GM06990 (cell line): ENCODE measurements at regions not wholly inside any gene's neighbourhood (a gene's known extent, or its start where the extent isn't known, plus 50 kb on each side); places are given as distances from the start of the nearest gene placed in this dataset.
A peak's percentile ranks its signal among the peaks of the same experiment; 100 is the strongest.

Experiments used
- DNase-seq: peaks from one replicate; pipeline ENCODE4 v3.0.0-alpha.2; 2011; ENCODE audit not compliant: insufficient read length; ENCODE audit errors: extremely low read depth
- H3K27me3 ChIP-seq: replicated peaks from 2 replicates; pipeline ENCODE4 v1.6.0; 2011; ENCODE audit warnings: low read length; ENCODE audit not compliant: control insufficient read depth, insufficient read depth
- H3K36me3 ChIP-seq: 2 replicates; pipeline ENCODE4 v1.5.1; 2011; ENCODE audit warnings: low read length; ENCODE audit not compliant: control insufficient read depth, insufficient read depth
- H3K4me3 ChIP-seq: replicated peaks from 2 replicates; pipeline ENCODE4 v1.5.1; 2011; ENCODE audit warnings: low read depth, mild to moderate bottlenecking, control low read depth, low read length
- TF ChIP-seq, protein P1 (sequence below): IDR thresholded peaks from 2 replicates; pipeline ENCODE4 v1.5.1; 2011; ENCODE audit warnings: low read length, control low read depth, mild to moderate bottlenecking, inconsistent platforms; ENCODE audit not compliant: insufficient read depth, poor library complexity, severe bottlenecking

DNA sequence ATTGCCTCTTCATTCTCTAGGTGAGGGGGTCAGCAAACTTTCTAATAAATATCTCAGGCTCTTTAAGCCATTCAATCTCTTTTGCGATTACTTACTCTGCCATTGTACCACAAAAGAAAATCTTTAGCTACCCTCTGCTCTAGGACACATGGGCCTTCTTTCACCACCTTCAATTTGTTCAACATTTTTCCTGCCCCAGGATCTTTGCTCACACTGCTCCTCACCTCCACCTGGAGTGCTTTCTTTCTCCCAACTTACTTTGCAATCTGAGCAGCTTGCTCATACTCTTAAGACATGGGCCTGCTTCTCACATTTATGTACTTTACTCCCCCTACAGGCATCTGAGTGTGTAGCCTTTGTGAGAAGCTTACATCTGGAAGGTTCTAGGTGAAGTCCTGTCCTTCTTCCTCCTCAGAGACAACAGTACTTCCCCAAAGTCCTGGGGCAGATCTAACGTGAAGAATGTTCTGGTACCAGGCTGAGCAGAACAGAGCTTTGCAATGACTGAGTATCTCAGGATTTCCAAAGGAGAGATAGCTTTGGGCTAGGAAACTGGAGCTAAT, 55.0 kb upstream of the PRDM5 start:
- DNase-seq = no peak
- TF ChIP-seq, protein P1, sequence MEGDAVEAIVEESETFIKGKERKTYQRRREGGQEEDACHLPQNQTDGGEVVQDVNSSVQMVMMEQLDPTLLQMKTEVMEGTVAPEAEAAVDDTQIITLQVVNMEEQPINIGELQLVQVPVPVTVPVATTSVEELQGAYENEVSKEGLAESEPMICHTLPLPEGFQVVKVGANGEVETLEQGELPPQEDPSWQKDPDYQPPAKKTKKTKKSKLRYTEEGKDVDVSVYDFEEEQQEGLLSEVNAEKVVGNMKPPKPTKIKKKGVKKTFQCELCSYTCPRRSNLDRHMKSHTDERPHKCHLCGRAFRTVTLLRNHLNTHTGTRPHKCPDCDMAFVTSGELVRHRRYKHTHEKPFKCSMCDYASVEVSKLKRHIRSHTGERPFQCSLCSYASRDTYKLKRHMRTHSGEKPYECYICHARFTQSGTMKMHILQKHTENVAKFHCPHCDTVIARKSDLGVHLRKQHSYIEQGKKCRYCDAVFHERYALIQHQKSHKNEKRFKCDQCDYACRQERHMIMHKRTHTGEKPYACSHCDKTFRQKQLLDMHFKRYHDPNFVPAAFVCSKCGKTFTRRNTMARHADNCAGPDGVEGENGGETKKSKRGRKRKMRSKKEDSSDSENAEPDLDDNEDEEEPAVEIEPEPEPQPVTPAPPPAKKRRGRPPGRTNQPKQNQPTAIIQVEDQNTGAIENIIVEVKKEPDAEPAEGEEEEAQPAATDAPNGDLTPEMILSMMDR = peak; percentile 70
- no peaks in the 10 kb centered on the region; the same call in 1 of the 2 replicates for H3K27me3 ChIP-seq
- H3K4me3 ChIP-seq = no peak overlapping the region
- no peaks in the 10 kb centered on the region for H3K36me3 ChIP-seq

GRCh38 chr4:120973207-120973606, 50.7 kb upstream of the PRDM5 start:
- H3K4me3 ChIP-seq = no peak overlapping the region
- no peaks in the 10 kb centered on the region for H3K27me3 ChIP-seq
- TF ChIP-seq, protein P1 = no peak
- H3K36me3 ChIP-seq = no peaks in the 10 kb centered on the region
- no peak for DNase-seq
